GM19025 (cell line): ENCODE measurements at regions not wholly inside any gene's neighbourhood (a gene's known extent, or its start where the extent isn't known, plus 50 kb on each side); places are given as distances from the start of the nearest gene placed in this dataset.

Experiments used
- ATAC-seq: cut with Tn5 transposase; IDR thresholded peaks from one replicate; pipeline ENCODE4 v1.9.1; 2021; ENCODE audit warnings: mild to moderate bottlenecking, low read depth, moderate library complexity; ENCODE audit not compliant: unreplicated experiment

GRCh38 chr5:88545338-88545737 is 276.7 kb upstream of the TMEM161B start:
- ATAC-seq, result no peak

- ATAC-seq, result no peak
Measured at GRCh38 chr5:88544671-88545070, 276.0 kb upstream of the TMEM161B start.

- no peak for ATAC-seq
Measured at GRCh38 chr5:88544136-88544645, 275.5 kb upstream of the TMEM161B start.

GRCh38 chr5:88542786-88543185 is 274.1 kb upstream of the TMEM161B start:
- ATAC-seq, result no peak

GRCh38 chr5:88540471-88541115 is 271.9 kb upstream of the TMEM161B start:
- ATAC-seq, result no peak

GRCh38 chr5:88539693-88540365 is 271.2 kb upstream of the TMEM161B start:
- ATAC-seq, result no peak

GRCh38 chr5:88539026-88539425 is 270.4 kb upstream of the TMEM161B start:
- no peak for ATAC-seq

- no peak for ATAC-seq
Measured at GRCh38 chr5:88536146-88536545, 267.5 kb upstream of the TMEM161B start.

GRCh38 chr5:88524941-88525340 is 256.3 kb upstream of the TMEM161B start:
- no peak for ATAC-seq

GRCh38 chr5:88519066-88519465 is 250.4 kb upstream of the TMEM161B start:
- no peak for ATAC-seq

- no peak for ATAC-seq
Measured at GRCh38 chr5:88518131-88519016, 249.7 kb upstream of the TMEM161B start.

GRCh38 chr5:88515881-88516819 is 247.5 kb upstream of the TMEM161B start:
- ATAC-seq, result no peak

- no peak for ATAC-seq
Measured at GRCh38 chr5:88515068-88515467, 246.4 kb upstream of the TMEM161B start.

GRCh38 chr5:88509403-88509802 is 240.8 kb upstream of the TMEM161B start:
- no peak for ATAC-seq

- ATAC-seq, result no peak
Measured at GRCh38 chr5:88507261-88507660, 238.6 kb upstream of the TMEM161B start.

GRCh38 chr5:88503406-88503805 is 234.8 kb upstream of the TMEM161B start:
- no peak for ATAC-seq

GRCh38 chr5:88503041-88503345 is 234.3 kb upstream of the TMEM161B start:
- ATAC-seq, result no peak

GRCh38 chr5:88502179-88503040 is 233.8 kb upstream of the TMEM161B start:
- peak; percentile 84 for ATAC-seq

- no peak for ATAC-seq
Measured at GRCh38 chr5:88495810-88496209, 227.2 kb upstream of the TMEM161B start.
